ENCODE measurements at regions not wholly inside any gene's neighbourhood (a gene's known extent, or its start where the extent isn't known, plus 50 kb on each side); places are given as distances from the start of the nearest gene placed in this dataset.

- DNase-seq: no peak
These were observed 461.6 kb downstream of the BCL11A start for GRCh38 chr2:60091894-60092293.

- no peak for DNase-seq
These were observed 462.2 kb downstream of the BCL11A start for GRCh38 chr2:60091266-60091665.

GRCh38 chr2:60079562-60079961 is 473.9 kb downstream of the BCL11A start:
- no peak for DNase-seq

- no peak for DNase-seq
These were observed 478.4 kb downstream of the BCL11A start for GRCh38 chr2:60075048-60075447.

GRCh38 chr2:60073201-60073600 is 480.3 kb downstream of the BCL11A start:
- DNase-seq: no peak

GRCh38 chr2:60072609-60073008 is 480.8 kb downstream of the BCL11A start:
- DNase-seq: no peak

GRCh38 chr2:60071490-60071831 is 482.0 kb downstream of the BCL11A start:
- no peak for DNase-seq

GRCh38 chr2:60070736-60071489 is 482.5 kb downstream of the BCL11A start:
- no peak for DNase-seq

- DNase-seq: no peak
These were observed 483.3 kb downstream of the BCL11A start for GRCh38 chr2:60070196-60070595.

- no peak for DNase-seq
These were observed 484.7 kb downstream of the BCL11A start for GRCh38 chr2:60068755-60069154.

GRCh38 chr2:60067006-60067405 is 486.4 kb downstream of the BCL11A start:
- DNase-seq: no peak

- no peak for DNase-seq
These were observed 487.2 kb downstream of the BCL11A start for GRCh38 chr2:60066096-60066839.

- no peak for DNase-seq
These were observed 488.6 kb downstream of the BCL11A start for GRCh38 chr2:60064687-60065389.

- DNase-seq: no peak
These were observed 494.7 kb downstream of the BCL11A start for GRCh38 chr2:60058781-60059180.

GRCh38 chr2:60054571-60055340 is 498.7 kb downstream of the BCL11A start:
- DNase-seq: no peak

- DNase-seq: no peak
These were observed 499.7 kb downstream of the BCL11A start for GRCh38 chr2:60053791-60054190.

- DNase-seq: no peak
These were observed 500.9 kb downstream of the BCL11A start for GRCh38 chr2:60052601-60053000.

GRCh38 chr2:60051991-60052390 is 501.5 kb downstream of the BCL11A start:
- DNase-seq: no peak

GRCh38 chr2:60047944-60048525 is 505.4 kb downstream of the BCL11A start:
- no peak for DNase-seq

- DNase-seq: no peak
These were observed 506.1 kb downstream of the BCL11A start for GRCh38 chr2:60047347-60047746.

GRCh38 chr2:60046529-60046928 is 506.9 kb downstream of the BCL11A start:
- DNase-seq: peak; percentile 11

GRCh38 chr2:60045456-60045855 is 508.0 kb downstream of the BCL11A start:
- peak; percentile 21 for DNase-seq

- no peak for DNase-seq
These were observed 509.0 kb downstream of the BCL11A start for GRCh38 chr2:60044484-60044883.
